Thoracic aorta (tissue), 2 donors: ENCODE measurements at regions not wholly inside any gene's neighbourhood (a gene's known extent, or its start where the extent isn't known, plus 50 kb on each side); places are given as distances from the start of the nearest gene placed in this dataset.

Experiments used
- ATAC-seq: fragments of 150-250 bp; one replicate; pipeline ENCODE4 v1.8.0; 2017; ENCODE audit warnings: low read depth; ENCODE audit not compliant: insufficient number of reproducible peaks, low FRiP score
- DNase-seq: peaks from one replicate; pipeline ENCODE4 v3.0.0-alpha.2; 2020; ENCODE audit warnings: low spot score
- H3K27ac ChIP-seq, 2 donors: fragments of 200-600 bp; sonication (generic); 1 replicate in 1 of 2; 2 replicates in 1 of 2; pipeline ENCODE4 v1.5.1; 2016; ENCODE audit warnings: mild to moderate bottlenecking in 2 of 2, moderate library complexity in 2 of 2
- H3K27me3 ChIP-seq: fragments of 200-600 bp; sonication (generic); replicated peaks from 2 replicates; pipeline ENCODE4 v1.6.0; 2016; ENCODE audit warnings: mild to moderate bottlenecking; ENCODE audit not compliant: insufficient read depth
- H3K36me3 ChIP-seq: fragments of 200-600 bp; sonication (generic); one replicate; pipeline ENCODE4 v1.5.1; 2016
- H3K4me1 ChIP-seq, 2 donors: fragments of 200-600 bp; sonication (generic); 1 replicate in 1 of 2; 2 replicates in 1 of 2; pipeline versions ENCODE4 v1.5.1 to v1.6.0; 2016; ENCODE audit warnings: low read depth in 2 of 2, mild to moderate bottlenecking in 1 of 2; ENCODE audit not compliant: control insufficient read depth in 1 of 2
- H3K4me3 ChIP-seq: fragments of 200-600 bp; sonication (generic); 2 replicates; pipeline ENCODE4 v1.5.1; 2016; ENCODE audit warnings: mild to moderate bottlenecking
- H3K9me3 ChIP-seq: fragments of 200-600 bp; sonication (generic); 2 replicates; pipeline ENCODE4 v1.5.1; 2016
- CTCF ChIP-seq: fragments of 200-600 bp; sonication (generic); IDR thresholded peaks from one replicate; pipeline ENCODE4 v1.5.1; 2019; ENCODE audit warnings: antibody characterized with exemption

- DNase-seq (no peak), ATAC-seq (no peak)
- Histone ChIP-seq H3K4me1 (no peaks in the 10 kb centered on the region), H3K9me3 (no peaks in the 10 kb centered on the region), H3K27me3 (no peaks in the 10 kb centered on the region), H3K4me3 (no peak overlapping the region), H3K27ac (no peak overlapping the region), H3K36me3 (no peaks in the 10 kb centered on the region)
- no peak for TF ChIP-seq CTCF
These were observed 446.5 kb downstream of the KCNJ2 start for GRCh38 chr17:70615831-70616230.

- H3K27ac ChIP-seq, result no peak overlapping the region
- ATAC-seq, result no peak
- no peak for DNase-seq
- H3K27me3 ChIP-seq, result no peaks in the 10 kb centered on the region
- H3K4me3 ChIP-seq, result no peak overlapping the region
- no peaks in the 10 kb centered on the region for H3K36me3 ChIP-seq
- no peaks in the 10 kb centered on the region for H3K9me3 ChIP-seq
- H3K4me1 ChIP-seq, result no peaks in the 10 kb centered on the region
- TF ChIP-seq CTCF, result no peak
These were observed 449.3 kb downstream of the KCNJ2 start for GRCh38 chr17:70618641-70619040.

GRCh38 chr17:70621566-70621965, 452.2 kb downstream of the KCNJ2 start:
- TF ChIP-seq CTCF, result no peak
- Histone ChIP-seq H3K36me3 (no peaks in the 10 kb centered on the region), H3K4me3 (no peak overlapping the region), H3K27me3 (no peaks in the 10 kb centered on the region), H3K4me1 (no peaks in the 10 kb centered on the region), H3K9me3 (no peaks in the 10 kb centered on the region), H3K27ac (no peak overlapping the region)
- DNase-seq, result no peak
- no peak for ATAC-seq

- Histone ChIP-seq H3K36me3 (no peaks in the 10 kb centered on the region), H3K9me3 (no peaks in the 10 kb centered on the region), H3K4me3 (no peak overlapping the region), H3K27me3 (no peaks in the 10 kb centered on the region), H3K4me1 (no peaks in the 10 kb centered on the region), H3K27ac (no peak overlapping the region)
- TF ChIP-seq CTCF, result no peak
- no peak for DNase-seq
- no peak for ATAC-seq
These were observed 453.3 kb downstream of the KCNJ2 start for GRCh38 chr17:70622368-70623260.

- no peak for DNase-seq
- TF ChIP-seq CTCF, result no peak
- Histone ChIP-seq H3K27me3 (no peaks in the 10 kb centered on the region), H3K4me3 (no peak overlapping the region), H3K9me3 (no peaks in the 10 kb centered on the region), H3K27ac (no peak overlapping the region), H3K36me3 (no peaks in the 10 kb centered on the region), H3K4me1 (no peaks in the 10 kb centered on the region)
- ATAC-seq, result no peak
These were observed 454.9 kb downstream of the KCNJ2 start for GRCh38 chr17:70624211-70624610.
